OCI-LY3 (cell line): ENCODE measurements at regions not wholly inside any gene's neighbourhood (a gene's known extent, or its start where the extent isn't known, plus 50 kb on each side); places are given as distances from the start of the nearest gene placed in this dataset.

Experiments used
- H2AFZ ChIP-seq: fragments of 200-600, 300-600 bp; shearing (Covaris generic); 2 replicates; pipeline ENCODE4 v1.6.0; 2014; ENCODE audit warnings: antibody characterized with exemption, low read depth, low read length
- H3K27ac ChIP-seq: fragments of 200-600, 300-600 bp; sonication (generic); 2 replicates; pipeline ENCODE4 v1.5.1; 2014; ENCODE audit warnings: mild to moderate bottlenecking, low read length, moderate library complexity, mixed read lengths
- H3K27me3 ChIP-seq: fragments of 200-600, 300-600 bp; sonication (generic); 2 replicates; pipeline ENCODE4 v1.6.1; 2014; ENCODE audit warnings: low read depth, low read length, mixed read lengths
- H3K36me3 ChIP-seq: fragments of 200-600, 300-600 bp; sonication (generic); replicated peaks from 2 replicates; pipeline ENCODE3; 2014; ENCODE audit warnings: low read depth, low read length, mixed read lengths
- H3K4me1 ChIP-seq: fragments of 300-600, 200-600 bp; sonication (generic); 2 replicates; pipeline ENCODE4 v1.6.1; 2014; ENCODE audit warnings: low read length, mixed read lengths
- H3K4me2 ChIP-seq: fragments of 200-600, 300-600 bp; sonication (generic); 2 replicates; pipeline ENCODE4 v1.6.1; 2014; ENCODE audit warnings: low read length, mixed read lengths
- H3K4me3 ChIP-seq: fragments of 300-600, 200-600 bp; sonication (generic); 2 replicates; pipeline ENCODE4 v1.5.1; 2014; ENCODE audit warnings: antibody characterized with exemption, mild to moderate bottlenecking, low read length, moderate library complexity
- H3K79me2 ChIP-seq: fragments of 300-600, 200-600 bp; shearing (Covaris generic); 2 replicates; pipeline ENCODE4 v1.6.1; 2014; ENCODE audit warnings: mild to moderate bottlenecking, low read length, mixed read lengths
- H3K9ac ChIP-seq: fragments of 300-600, 200-600 bp; shearing (Covaris generic); 2 replicates; pipeline ENCODE4 v1.6.0; 2014; ENCODE audit warnings: mild to moderate bottlenecking, low read length, moderate library complexity
- H3K9me3 ChIP-seq: fragments of 200-600, 300-600 bp; shearing (Covaris generic); 2 replicates; pipeline ENCODE4 v1.6.1; 2014; ENCODE audit warnings: low read length, mixed read lengths; ENCODE audit not compliant: insufficient read depth
- H4K20me1 ChIP-seq: fragments of 200-600, 300-600 bp; sonication (generic); 2 replicates; pipeline ENCODE4 v1.6.1; 2016; ENCODE audit warnings: low read length, mixed read lengths; ENCODE audit not compliant: insufficient read depth
- CTCF ChIP-seq: fragments of 200-600, 300-600 bp; sonication (generic); IDR thresholded peaks from 2 replicates; pipeline ENCODE4 v1.5.1; 2014; ENCODE audit warnings: antibody characterized with exemption, low read length, low read depth
- EZH2phosphoT487 ChIP-seq: fragments of 200-600 bp; shearing (Covaris generic); IDR thresholded peaks from 2 replicates; pipeline ENCODE4 v1.6.1; 2018; ENCODE audit warnings: antibody characterized with exemption, mixed run types, low read depth

- Histone ChIP-seq H3K4me3 (no peak overlapping the region), H3K79me2 (no peaks in the 10 kb centered on the region), H4K20me1 (no peaks in the 10 kb centered on the region), H3K27me3 (no peaks in the 10 kb centered on the region; the same call in 1 of the 2 replicates), H3K9me3 (no peaks in the 10 kb centered on the region), H3K4me1 (no peaks in the 10 kb centered on the region), H3K27ac (no peak overlapping the region), H3K4me2 (no peak overlapping the region), H3K36me3 (no peaks in the 10 kb centered on the region), H3K9ac (no peak overlapping the region), H2AFZ (no peak overlapping the region)
- TF ChIP-seq CTCF (no peak), EZH2phosphoT487 (no peak)
Observed at GRCh38 chr9:1964093-1964492, 51.1 kb upstream of the SMARCA2 start.
